ENCODE measurements at regions not wholly inside any gene's neighbourhood (a gene's known extent, or its start where the extent isn't known, plus 50 kb on each side); places are given as distances from the start of the nearest gene placed in this dataset.
A peak's percentile ranks its signal among the peaks of the same experiment; 100 is the strongest.

DNA sequence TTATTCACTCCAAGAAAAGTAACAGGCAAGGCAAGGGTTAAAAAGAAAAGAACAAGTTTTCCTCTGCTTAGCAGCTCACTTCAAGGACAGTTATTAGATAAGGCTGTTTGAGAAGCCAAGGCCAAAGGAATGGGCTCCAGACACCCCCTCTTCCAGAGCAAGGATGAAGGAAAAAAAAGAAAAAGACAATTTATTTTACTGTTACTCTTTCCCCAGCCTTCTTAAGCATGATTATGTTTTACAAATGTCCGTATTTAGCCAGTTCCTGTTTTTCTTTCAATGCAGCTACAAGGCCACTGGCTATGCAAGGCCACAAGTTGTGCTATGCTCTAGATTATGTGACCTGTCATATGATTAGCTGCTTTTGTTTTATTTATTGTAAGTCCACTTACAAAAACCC lies 106.5 kb upstream of the SIMC1 start:
- no peak for DNase-seq
- 34 to 40% methylated on average over 1 of the region's 1 CpG for WGBS, 2 donors
- no peak overlapping the region for H3K4me3 ChIP-seq (replicated peaks in 1 of 3)
- no peaks in the 10 kb centered on the region for H3K9me3 ChIP-seq
- no peaks in the 10 kb centered on the region for H3K27me3 ChIP-seq
- TF ChIP-seq POLR2A (IDR thresholded peaks at IDR 0.05), result no peak
- TF ChIP-seq, protein P1, sequence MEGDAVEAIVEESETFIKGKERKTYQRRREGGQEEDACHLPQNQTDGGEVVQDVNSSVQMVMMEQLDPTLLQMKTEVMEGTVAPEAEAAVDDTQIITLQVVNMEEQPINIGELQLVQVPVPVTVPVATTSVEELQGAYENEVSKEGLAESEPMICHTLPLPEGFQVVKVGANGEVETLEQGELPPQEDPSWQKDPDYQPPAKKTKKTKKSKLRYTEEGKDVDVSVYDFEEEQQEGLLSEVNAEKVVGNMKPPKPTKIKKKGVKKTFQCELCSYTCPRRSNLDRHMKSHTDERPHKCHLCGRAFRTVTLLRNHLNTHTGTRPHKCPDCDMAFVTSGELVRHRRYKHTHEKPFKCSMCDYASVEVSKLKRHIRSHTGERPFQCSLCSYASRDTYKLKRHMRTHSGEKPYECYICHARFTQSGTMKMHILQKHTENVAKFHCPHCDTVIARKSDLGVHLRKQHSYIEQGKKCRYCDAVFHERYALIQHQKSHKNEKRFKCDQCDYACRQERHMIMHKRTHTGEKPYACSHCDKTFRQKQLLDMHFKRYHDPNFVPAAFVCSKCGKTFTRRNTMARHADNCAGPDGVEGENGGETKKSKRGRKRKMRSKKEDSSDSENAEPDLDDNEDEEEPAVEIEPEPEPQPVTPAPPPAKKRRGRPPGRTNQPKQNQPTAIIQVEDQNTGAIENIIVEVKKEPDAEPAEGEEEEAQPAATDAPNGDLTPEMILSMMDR (IDR thresholded peaks at IDR 0.05), result no peak
- no peak overlapping the region for H3K27ac ChIP-seq
- intact Hi-C loops (cut with DNase I), result no loop called here
- H3K4me1 ChIP-seq, result peaks cover 0 to 9% of the 10 kb centered on the region in 2 donors
- H3K36me3 ChIP-seq, result no peaks in the 10 kb centered on the region

DNA sequence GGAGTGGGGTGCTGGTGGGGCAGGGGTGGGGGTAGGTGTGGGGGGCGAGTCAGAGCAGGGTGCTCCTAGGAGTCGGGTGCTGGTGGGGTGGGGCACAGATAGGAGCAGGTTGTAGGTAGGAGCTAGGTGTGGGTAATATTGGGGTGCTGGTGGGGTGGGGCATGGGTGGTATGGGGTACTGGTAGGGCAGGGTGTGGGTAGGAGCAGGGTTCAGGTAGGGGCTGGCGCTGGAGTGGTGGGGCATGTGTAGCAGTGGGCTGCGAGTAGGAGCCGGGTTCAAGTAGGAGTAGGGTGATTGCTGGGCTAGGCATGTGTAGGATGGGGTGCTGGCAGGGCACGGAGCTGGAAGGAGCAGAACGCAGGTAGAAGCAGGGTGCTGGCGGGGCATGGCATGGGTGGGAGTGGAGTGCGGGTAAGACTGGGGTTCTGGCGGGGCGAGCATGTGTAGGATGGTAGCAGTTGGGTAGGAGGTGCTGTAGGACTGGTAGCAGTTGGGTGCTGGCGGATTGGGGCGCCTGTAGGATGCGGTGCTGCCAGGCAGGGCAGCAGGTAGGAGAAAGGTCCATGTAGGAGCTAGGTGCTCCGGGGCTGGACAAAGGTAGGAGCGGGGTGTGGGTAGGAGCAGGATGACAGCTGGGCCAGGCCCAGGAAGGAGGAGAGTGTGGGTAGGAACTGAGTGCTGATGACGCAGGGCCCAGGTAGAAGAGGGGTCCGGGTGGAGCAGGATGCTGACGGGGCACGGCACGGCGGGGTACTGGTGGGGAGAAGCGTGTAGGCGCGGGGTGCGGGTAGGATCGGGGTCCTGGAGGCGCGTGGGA lies 105.5 kb upstream of the SIMC1 start:
- no peak overlapping the region for H3K27ac ChIP-seq
- DNase-seq, result no peak
- no peak for TF ChIP-seq POLR2A (IDR thresholded peaks at IDR 0.05)
- TF ChIP-seq, protein P1 (IDR thresholded peaks at IDR 0.05), result no peak
- no peaks in the 10 kb centered on the region for H3K36me3 ChIP-seq
- no peaks in the 10 kb centered on the region for H3K9me3 ChIP-seq
- 50 to 57% methylated on average over 29 of the region's 29 CpGs for WGBS, 2 donors
- intact Hi-C loops (cut with DNase I), result no loop called here
- peaks cover 0 to 9% of the 10 kb centered on the region in 2 donors for H3K4me1 ChIP-seq
- no peak overlapping the region for H3K4me3 ChIP-seq (replicated peaks in 1 of 3)
- no peaks in the 10 kb centered on the region for H3K27me3 ChIP-seq

DNA sequence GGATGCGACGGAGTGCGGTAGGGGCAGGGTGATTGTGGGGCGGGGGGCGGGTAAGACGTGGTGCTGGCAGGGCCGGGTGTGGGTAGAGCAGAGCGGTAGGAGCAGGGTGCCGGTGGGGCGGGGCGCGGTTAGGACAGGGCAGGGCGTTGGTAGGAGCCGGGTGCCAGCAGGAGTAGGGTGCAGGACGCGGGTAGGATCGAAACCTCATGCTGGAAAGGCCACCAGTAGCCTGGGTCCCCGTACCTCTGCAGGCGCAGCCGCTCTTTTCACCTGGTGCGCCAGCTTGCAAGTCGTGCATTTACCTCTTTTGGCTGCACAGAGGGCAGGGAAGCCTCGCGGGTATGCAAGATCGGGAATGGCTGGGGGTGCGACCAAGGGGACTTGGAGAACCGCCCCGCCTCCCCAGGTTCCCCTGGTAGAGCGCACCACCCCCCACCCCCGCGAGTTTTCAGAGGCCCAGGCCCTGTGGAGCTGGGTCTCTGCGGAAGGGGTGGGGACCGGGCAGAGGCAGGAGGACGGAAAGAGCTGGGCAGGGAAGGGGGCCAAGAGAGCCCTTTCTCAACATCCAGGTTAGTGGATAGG lies 104.8 kb upstream of the SIMC1 start:
- H3K27ac ChIP-seq, result no peak overlapping the region
- H3K4me1 ChIP-seq, result peaks cover 0 to 9% of the 10 kb centered on the region in 2 donors
- TF ChIP-seq POLR2A (IDR thresholded peaks at IDR 0.05), result no peak
- TF ChIP-seq, protein P1 (IDR thresholded peaks at IDR 0.05), result no peak
- no peak overlapping the region for H3K4me3 ChIP-seq (replicated peaks in 1 of 3)
- no peaks in the 10 kb centered on the region for H3K27me3 ChIP-seq
- H3K36me3 ChIP-seq, result no peaks in the 10 kb centered on the region
- intact Hi-C loops (cut with DNase I), result no loop called here
- 4% methylated on average over 25 to 32 of the region's 34 CpGs for WGBS, 2 donors
- peak in 1 of 2 donors; percentile 6 for DNase-seq
- H3K9me3 ChIP-seq, result no peaks in the 10 kb centered on the region

DNA sequence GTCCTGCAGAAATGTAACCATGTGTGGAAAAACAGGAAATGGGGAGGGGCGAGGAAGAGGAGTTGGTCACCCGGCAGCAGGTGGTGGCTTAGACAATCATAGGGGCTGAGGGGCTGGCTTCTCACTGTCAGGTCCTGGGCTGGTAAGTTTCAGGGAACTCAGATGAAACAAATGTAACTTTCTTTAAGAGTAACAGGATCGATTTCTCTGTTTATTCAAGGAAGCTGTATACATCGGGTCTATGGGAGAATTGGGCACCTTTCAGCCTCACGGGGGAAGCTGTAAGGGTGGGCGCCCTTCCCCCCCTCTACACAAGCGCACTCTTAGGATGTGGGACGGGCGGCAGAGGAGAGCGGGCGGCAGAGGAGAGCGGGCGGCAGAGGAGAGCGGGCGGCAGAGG lies 104.3 kb upstream of the SIMC1 start:
- intact Hi-C loops (cut with DNase I), result no loop called here
- Histone ChIP-seq H3K27ac (no peak overlapping the region), H3K36me3 (no peaks in the 10 kb centered on the region), H3K9me3 (no peaks in the 10 kb centered on the region), H3K4me1 (peaks cover 0 to 9% of the 10 kb centered on the region in 2 donors), H3K27me3 (no peaks in the 10 kb centered on the region), H3K4me3 (replicated peaks in 1 of 3) (no peak overlapping the region)
- 16 to 19% methylated on average over 13 to 15 of the region's 15 CpGs for WGBS, 2 donors
- no peak for TF ChIP-seq POLR2A (IDR thresholded peaks at IDR 0.05)
- TF ChIP-seq, protein P1 (IDR thresholded peaks at IDR 0.05), result no peak
- DNase-seq, result no peak
